ENCODE measurements at regions not wholly inside any gene's neighbourhood (a gene's known extent, or its start where the extent isn't known, plus 50 kb on each side); places are given as distances from the start of the nearest gene placed in this dataset.

DNA sequence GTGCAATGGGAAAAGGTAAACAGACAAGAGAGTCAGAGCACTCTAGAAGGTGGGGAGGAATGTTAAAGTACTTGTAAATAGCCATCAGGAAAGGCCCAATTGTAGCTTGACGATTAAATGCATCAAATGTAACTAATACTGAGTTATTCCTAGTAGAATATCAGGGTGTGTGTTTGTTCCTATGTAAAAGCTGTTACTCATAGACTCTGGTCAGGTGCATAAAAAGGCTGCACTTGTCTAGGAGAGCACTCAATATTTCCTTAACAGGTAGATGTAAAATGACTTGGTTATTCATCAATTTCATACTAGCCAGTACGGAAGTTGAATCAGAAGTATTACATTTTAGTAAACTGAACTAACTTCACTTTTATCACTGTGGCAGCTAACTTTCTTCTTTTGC lies 179.7 kb upstream of the AGR3 start:
- H3K9ac ChIP-seq (ENCODE audit: insufficient read depth, low read depth, low read length) = no peak overlapping the region
- in situ Hi-C loops (cut with HindIII; ENCODE audit: extremely low pct_ligation_motif_present, low pct_unique_long_range_greater_than_20kb) (no loop called here), intact Hi-C loops (cut with micrococcal nuclease; ENCODE audit: unreplicated experiment) (no loop called here)
- no peaks in the 10 kb centered on the region for H4K20me1 ChIP-seq (ENCODE audit: insufficient read depth, low read length)
- TF ChIP-seq CBFB (CRISPR knock-in tag; IDR thresholded peaks at IDR 0.05) (no peak), CEBPZ (IDR thresholded peaks at IDR 0.05; ENCODE audit: low read length) (no peak), ZSCAN9 (CRISPR knock-in tag; IDR thresholded peaks at IDR 0.05; ENCODE audit: borderline replicate concordance) (no peak), ZSCAN21 (CRISPR knock-in tag; IDR thresholded peaks at IDR 0.05; ENCODE audit: borderline replicate concordance) (no peak), IKZF1 (IDR thresholded peaks at IDR 0.05) (no peak), IRF1 (CRISPR knock-in tag; IDR thresholded peaks at IDR 0.05; ENCODE audit: low read depth) (no peak), TCF7L2 (IDR thresholded peaks at IDR 0.05; ENCODE audit: low read depth, low read length) (no peak), ZNF282 (IDR thresholded peaks at IDR 0.05; ENCODE audit: partially characterized antibody) (no peak), ZNF792 (CRISPR knock-in tag; IDR thresholded peaks at IDR 0.05) (no peak), MEIS1 (CRISPR knock-in tag; IDR thresholded peaks at IDR 0.05; ENCODE audit: borderline replicate concordance) (no peak), KMT2B (CRISPR knock-in tag; IDR thresholded peaks at IDR 0.05) (no peak), NFKBIZ (CRISPR knock-in tag; IDR thresholded peaks at IDR 0.05) (no peak), GATAD1 (CRISPR knock-in tag; IDR thresholded peaks at IDR 0.05) (no peak), ZNF430 (CRISPR knock-in tag; IDR thresholded peaks at IDR 0.05) (no peak), ARID3A (IDR thresholded peaks at IDR 0.05; ENCODE audit: low read depth, low read length) (no peak), BATF2 (CRISPR knock-in tag; IDR thresholded peaks at IDR 0.05) (no peak), ZNF224 (CRISPR knock-in tag; IDR thresholded peaks at IDR 0.05) (no peak), POLR2AphosphoS2 (IDR thresholded peaks at IDR 0.05; ENCODE audit: low read depth, low read length) (no peak)
- TF ChIP-seq, protein P1, sequence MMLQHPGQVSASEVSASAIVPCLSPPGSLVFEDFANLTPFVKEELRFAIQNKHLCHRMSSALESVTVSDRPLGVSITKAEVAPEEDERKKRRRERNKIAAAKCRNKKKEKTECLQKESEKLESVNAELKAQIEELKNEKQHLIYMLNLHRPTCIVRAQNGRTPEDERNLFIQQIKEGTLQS (CRISPR knock-in tag; IDR thresholded peaks at IDR 0.05) = no peak
- FAIRE-seq = no peak
- ChIA-PET CTCF (ENCODE audit: low intra/inter-chr PET ratio, low total read pairs) (no interaction called here), POLR2A (no interaction called here)
- WGBS (ENCODE audit: low lambda C conversion rate) = 93% methylated on average over 2 of the region's 2 CpGs
- BruUV-seq (replicated peaks) = no TSS peak
- no peaks in the 10 kb centered on the region for H3K9me3 ChIP-seq (ENCODE audit: low read length)
- H3K4me2 ChIP-seq (ENCODE audit: low read depth, low read length) = no peak overlapping the region
- DNase-seq (ENCODE audit: low spot score) = no peak
- H3K27ac ChIP-seq (ENCODE audit: extremely low read length, insufficient read depth, low read length) = no peak overlapping the region
- H3K27me3 ChIP-seq (ENCODE audit: control insufficient read depth in 1 of 2, insufficient read depth in 2 of 2, low read length in 2 of 2) = no peaks in the 10 kb centered on the region
- H3K4me1 ChIP-seq (ENCODE audit: insufficient read depth, low read length) = 0 out of 2 replicates have a peak, but pooled peaks cover 5% of the 10 kb centered on the region
- H3K4me3 ChIP-seq (replicated peaks in 1 of 3; ENCODE audit: insufficient read depth in 1 of 3, low read depth in 2 of 3, low read length in 3 of 3) = no peak overlapping the region
- no peak for ATAC-seq
- H3K79me2 ChIP-seq (ENCODE audit: insufficient read depth, low read length) = no peaks in the 10 kb centered on the region
- H2AFZ ChIP-seq (ENCODE audit: low read length) = no peak overlapping the region
- no peaks in the 10 kb centered on the region for H3K36me3 ChIP-seq (replicated peaks in 1 of 2; ENCODE audit: control insufficient read depth in 1 of 2, insufficient read depth in 2 of 2, low read length in 2 of 2)

Data from HepG2 (cell line).